Tibial nerve (tissue), 4 donors: ENCODE measurements at regions not wholly inside any gene's neighbourhood (a gene's known extent, or its start where the extent isn't known, plus 50 kb on each side); places are given as distances from the start of the nearest gene placed in this dataset.

Experiments
- DNase-seq, 2 donors: peaks; one replicate each; pipeline ENCODE4 v3.0.0-alpha.2; 2019; ENCODE audit warnings: low spot score in 2 of 2
- H3K27ac ChIP-seq, 4 donors: fragments of 200-600 bp; sonication (generic) in 3 of 4; one replicate each; pipeline ENCODE4 v1.5.1; 2017 to 2019; ENCODE audit warnings: mild to moderate bottlenecking in 1 of 4
- H3K27me3 ChIP-seq, 2 donors: fragments of 200-600 bp; sonication (generic) in 1 of 2; one replicate each; pipeline versions ENCODE4 v1.5.1 to v1.6.0; 2017 to 2019
- H3K36me3 ChIP-seq, 3 donors: fragments of 200-600 bp; sonication (generic); one replicate each; pipeline ENCODE4 v1.5.1; 2018 to 2019
- H3K4me1 ChIP-seq, 4 donors: fragments of 200-600 bp; sonication (generic) in 3 of 4; one replicate each; pipeline ENCODE4 v1.5.1; 2017 to 2019
- H3K4me3 ChIP-seq, 4 donors: fragments of 200-600 bp; sonication (generic) in 3 of 4; one replicate each; pipeline ENCODE4 v1.5.1; 2017 to 2019; ENCODE audit warnings: mild to moderate bottlenecking in 1 of 4, moderate library complexity in 1 of 4
- H3K9me3 ChIP-seq, 4 donors: fragments of 200-600 bp; sonication (generic) in 3 of 4; one replicate each; pipeline ENCODE4 v1.5.1; 2017 to 2019
- EP300 ChIP-seq, 2 donors: sonication (generic); formaldehyde crosslinking; IDR thresholded peaks; one replicate each; pipeline ENCODE4 v1.6.1; 2017; ENCODE audit warnings: antibody characterized with exemption in 2 of 2, mild to moderate bottlenecking in 1 of 2
- POLR2A ChIP-seq, 2 donors: fragments of 450-650 bp; IDR thresholded peaks; one replicate each; pipeline ENCODE4 v1.6.1; 2017; ENCODE audit warnings: antibody characterized with exemption in 2 of 2, mild to moderate bottlenecking in 2 of 2, moderate library complexity in 2 of 2
- WGBS, 2 donors: methylation state at CpG; one replicate each; pipeline ENCODE4 v1.1.5; 2018; 5-methylcytosine and 5-hydroxymethylcytosine counted together
- TF ChIP-seq, protein P1 (sequence below), 5 experiments: fragments of 200-600 bp in 3 of 5; fragments of 450-650 bp in 2 of 5; sonication (generic) in 3 of 5; IDR thresholded peaks; one replicate each; pipeline ENCODE4 v1.5.1; 2016 to 2019; ENCODE audit warnings: antibody characterized with exemption in 5 of 5, mild to moderate bottlenecking in 3 of 5, moderate library complexity in 2 of 5

GRCh38 chr5:58184910-58185309, 275.0 kb downstream of the PLK2 start:
- DNase-seq: no peak

GRCh38 chr5:58183786-58184085, 276.1 kb downstream of the PLK2 start:
- Histone ChIP-seq H3K4me3 (no peak overlapping the region), H3K27me3 (no peaks in the 10 kb centered on the region), H3K4me1 (peaks cover 0 to 33% (median 9%) of the 10 kb centered on the region in 4 donors), H3K27ac (no peak overlapping the region), H3K9me3 (no peaks in the 10 kb centered on the region), H3K36me3 (no peaks in the 10 kb centered on the region)
- no peak for TF ChIP-seq POLR2A (IDR thresholded peaks at IDR 0.05)
- no peak for TF ChIP-seq EP300 (IDR thresholded peaks at IDR 0.05)
- TF ChIP-seq, protein P1, sequence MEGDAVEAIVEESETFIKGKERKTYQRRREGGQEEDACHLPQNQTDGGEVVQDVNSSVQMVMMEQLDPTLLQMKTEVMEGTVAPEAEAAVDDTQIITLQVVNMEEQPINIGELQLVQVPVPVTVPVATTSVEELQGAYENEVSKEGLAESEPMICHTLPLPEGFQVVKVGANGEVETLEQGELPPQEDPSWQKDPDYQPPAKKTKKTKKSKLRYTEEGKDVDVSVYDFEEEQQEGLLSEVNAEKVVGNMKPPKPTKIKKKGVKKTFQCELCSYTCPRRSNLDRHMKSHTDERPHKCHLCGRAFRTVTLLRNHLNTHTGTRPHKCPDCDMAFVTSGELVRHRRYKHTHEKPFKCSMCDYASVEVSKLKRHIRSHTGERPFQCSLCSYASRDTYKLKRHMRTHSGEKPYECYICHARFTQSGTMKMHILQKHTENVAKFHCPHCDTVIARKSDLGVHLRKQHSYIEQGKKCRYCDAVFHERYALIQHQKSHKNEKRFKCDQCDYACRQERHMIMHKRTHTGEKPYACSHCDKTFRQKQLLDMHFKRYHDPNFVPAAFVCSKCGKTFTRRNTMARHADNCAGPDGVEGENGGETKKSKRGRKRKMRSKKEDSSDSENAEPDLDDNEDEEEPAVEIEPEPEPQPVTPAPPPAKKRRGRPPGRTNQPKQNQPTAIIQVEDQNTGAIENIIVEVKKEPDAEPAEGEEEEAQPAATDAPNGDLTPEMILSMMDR (IDR thresholded peaks at IDR 0.05): no peak
- WGBS, 2 donors: 90 to 95% methylated on average over 2 of the region's 2 CpGs
- no peak for DNase-seq

More at GRCh38 chr5:58184910-58185309, 275.0 kb downstream of the PLK2 start:
- no peak overlapping the region for H3K27ac ChIP-seq
- TF ChIP-seq POLR2A (IDR thresholded peaks at IDR 0.05): no peak
- TF ChIP-seq, protein P1 (IDR thresholded peaks at IDR 0.05): no peak
- TF ChIP-seq EP300 (IDR thresholded peaks at IDR 0.05): no peak
- H3K4me3 ChIP-seq: no peak overlapping the region
- H3K9me3 ChIP-seq: no peaks in the 10 kb centered on the region
- peaks cover 0 to 44% (median 14%) of the 10 kb centered on the region in 4 donors for H3K4me1 ChIP-seq
- no peaks in the 10 kb centered on the region for H3K36me3 ChIP-seq
- no peaks in the 10 kb centered on the region for H3K27me3 ChIP-seq
- WGBS, 2 donors: 76 to 85% methylated on average over 2 of the region's 2 CpGs

DNA sequence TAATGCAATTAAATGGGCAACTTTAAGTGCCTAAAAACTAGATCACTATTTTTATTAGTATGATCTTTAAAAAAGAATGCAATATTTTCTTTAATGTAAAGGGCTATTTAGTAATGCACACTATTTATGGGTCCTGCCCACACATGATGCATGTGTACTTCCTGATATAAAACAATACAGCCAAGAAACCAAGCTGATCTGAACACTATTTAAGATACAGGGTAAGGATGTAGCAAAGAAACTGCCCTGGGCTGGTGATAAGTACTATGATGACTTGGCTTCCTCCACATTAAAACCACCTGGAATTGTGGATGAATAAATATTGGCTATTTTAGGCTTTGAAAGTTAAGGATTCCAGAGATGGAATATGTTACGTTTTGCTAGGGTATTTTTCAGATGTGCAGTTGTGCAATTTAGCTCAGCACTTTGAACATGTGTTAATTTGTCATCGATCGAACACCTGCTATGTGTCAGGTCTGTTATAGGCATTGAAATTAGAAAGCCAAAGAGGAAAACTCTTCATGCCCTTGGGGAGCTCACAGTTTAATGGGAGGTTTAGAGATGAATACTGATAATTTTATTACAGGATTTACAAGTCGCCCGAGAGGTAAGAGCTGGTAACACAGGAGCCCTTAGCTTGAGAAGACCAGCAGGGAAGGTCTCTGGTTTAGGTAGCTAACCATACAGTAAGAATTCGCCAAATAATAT, 276.7 kb downstream of the PLK2 start:
- Histone ChIP-seq H3K27ac (peak overlapping the region in 1 of 4 donors; percentile 47), H3K27me3 (no peaks in the 10 kb centered on the region), H3K4me1 (peaks cover 0 to 28% (median 6%) of the 10 kb centered on the region in 4 donors), H3K36me3 (no peaks in the 10 kb centered on the region), H3K9me3 (no peaks in the 10 kb centered on the region), H3K4me3 (no peak overlapping the region)
- no peak for DNase-seq
- 83 to 90% methylated on average over 6 of the region's 6 CpGs for WGBS, 2 donors
- TF ChIP-seq POLR2A (IDR thresholded peaks at IDR 0.05) (no peak), EP300 (IDR thresholded peaks at IDR 0.05) (no peak)
- TF ChIP-seq, protein P1 (IDR thresholded peaks at IDR 0.05): no peak

- H3K27ac ChIP-seq: peak overlapping the region in 2 of 4 donors; percentile 36 to 47
- H3K4me1 ChIP-seq: peaks cover 0 to 19% (median 5%) of the 10 kb centered on the region in 4 donors
- no peak for DNase-seq
- no peaks in the 10 kb centered on the region for H3K36me3 ChIP-seq
- no peaks in the 10 kb centered on the region for H3K27me3 ChIP-seq
- no peak overlapping the region for H3K4me3 ChIP-seq
- no peak for TF ChIP-seq EP300 (IDR thresholded peaks at IDR 0.05)
- no peak for TF ChIP-seq POLR2A (IDR thresholded peaks at IDR 0.05)
- TF ChIP-seq, protein P1 (IDR thresholded peaks at IDR 0.05): no peak
- H3K9me3 ChIP-seq: no peaks in the 10 kb centered on the region
- WGBS, 2 donors: 38 to 41% methylated on average over 3 of the region's 3 CpGs
Measured at GRCh38 chr5:58182287-58182841, 277.5 kb downstream of the PLK2 start.

DNA sequence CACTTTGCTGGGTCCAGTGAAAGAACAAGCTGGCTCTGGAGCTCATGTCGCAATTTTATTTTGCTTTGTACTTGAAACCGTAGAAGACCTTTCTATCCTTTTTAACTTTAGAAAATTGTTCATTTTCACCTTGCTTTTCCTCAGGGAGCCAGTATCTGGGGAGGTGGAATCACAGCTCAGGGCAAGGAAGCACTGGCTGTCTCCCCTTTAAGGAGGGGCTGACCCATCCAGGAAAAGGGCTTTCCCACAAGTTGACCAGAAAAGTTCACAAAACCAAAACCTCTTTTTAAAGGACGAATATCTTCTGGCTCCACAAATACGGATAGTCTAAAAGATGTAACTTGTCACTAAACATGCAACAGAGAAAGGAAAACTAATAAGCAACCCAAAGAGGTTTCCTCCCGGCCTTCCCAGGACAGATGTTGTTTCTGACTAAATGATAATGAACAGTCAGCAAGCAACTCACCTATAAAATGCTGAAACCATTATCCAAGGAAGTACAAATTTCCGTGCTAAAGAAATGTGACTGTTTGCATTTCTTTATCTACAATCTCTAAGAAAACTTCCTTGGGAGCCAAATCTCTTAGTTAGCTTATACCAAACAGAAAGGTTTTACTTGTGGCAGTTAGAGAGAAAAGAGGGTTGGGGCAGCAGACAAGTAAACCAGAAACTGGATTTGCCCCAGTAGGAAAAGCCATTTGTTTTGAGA, 278.2 kb downstream of the PLK2 start:
- no peaks in the 10 kb centered on the region for H3K27me3 ChIP-seq
- peak overlapping the region in 2 of 4 donors; percentile 36 to 47 for H3K27ac ChIP-seq
- H3K36me3 ChIP-seq: no peaks in the 10 kb centered on the region
- no peak for DNase-seq
- TF ChIP-seq POLR2A (IDR thresholded peaks at IDR 0.05) (no peak), EP300 (IDR thresholded peaks at IDR 0.05) (no peak)
- TF ChIP-seq, protein P1 (IDR thresholded peaks at IDR 0.05): no peak
- no peak overlapping the region for H3K4me3 ChIP-seq
- peaks cover 0 to 17% (median 5%) of the 10 kb centered on the region in 4 donors for H3K4me1 ChIP-seq
- WGBS, 2 donors: 42 to 67% methylated on average over 6 of the region's 6 CpGs
- H3K9me3 ChIP-seq: no peaks in the 10 kb centered on the region
